IPS-18a (cell line): ENCODE measurements at regions not wholly inside any gene's neighbourhood (a gene's known extent, or its start where the extent isn't known, plus 50 kb on each side); places are given as distances from the start of the nearest gene placed in this dataset.

Experiments
- H3K27ac ChIP-seq: one replicate; pipeline ENCODE4 v1.5.1; 2013; ENCODE audit warnings: low read length
- H3K27me3 ChIP-seq: one replicate; pipeline ENCODE4 v1.6.1; 2013; ENCODE audit warnings: mild to moderate bottlenecking, low read length; ENCODE audit not compliant: control insufficient read depth, insufficient read depth
- H3K36me3 ChIP-seq: one replicate; pipeline ENCODE4 v1.6.1; 2013; ENCODE audit warnings: low read depth, low read length; ENCODE audit not compliant: control insufficient read depth
- H3K4me1 ChIP-seq: one replicate; pipeline ENCODE4 v1.6.1; 2013; ENCODE audit warnings: low read depth, low read length; ENCODE audit not compliant: control insufficient read depth
- H3K4me3 ChIP-seq: one replicate; pipeline ENCODE4 v1.5.1; 2013; ENCODE audit warnings: low read length
- H3K9ac ChIP-seq: one replicate; pipeline ENCODE4 v1.6.1; 2013; ENCODE audit warnings: mild to moderate bottlenecking, low read length, moderate library complexity
- H3K9me3 ChIP-seq: one replicate; pipeline ENCODE4 v1.6.1; 2013; ENCODE audit warnings: low read depth, low read length; ENCODE audit not compliant: control insufficient read depth

DNA sequence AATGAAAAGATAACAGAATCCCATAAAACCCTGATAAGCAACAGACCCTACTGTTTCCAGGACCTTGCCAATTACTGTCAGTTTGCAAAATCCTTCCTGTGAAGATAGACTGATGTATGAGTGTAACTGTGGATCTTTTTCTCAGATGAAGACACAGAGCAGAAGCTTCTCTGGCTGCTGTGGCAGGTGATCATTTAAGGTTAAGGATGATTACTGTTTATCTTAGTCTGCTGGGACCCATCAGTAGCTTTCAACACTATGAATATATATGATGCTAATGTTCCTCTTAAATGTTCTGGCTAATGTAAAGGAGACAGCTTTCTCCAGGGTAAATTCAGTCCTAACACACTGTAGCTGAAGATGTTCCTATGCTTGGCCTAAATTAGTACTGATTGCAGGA is 56.0 kb upstream of the CTTNBP2 start:
- Histone ChIP-seq H3K36me3 (no peaks in the 10 kb centered on the region), H3K9me3 (no peaks in the 10 kb centered on the region), H3K4me3 (no peak overlapping the region), H3K9ac (no peak overlapping the region), H3K4me1 (no peaks in the 10 kb centered on the region), H3K27me3 (no peaks in the 10 kb centered on the region), H3K27ac (no peak overlapping the region)

- no peaks in the 10 kb centered on the region for H3K4me1 ChIP-seq
- H3K9me3 ChIP-seq, result no peaks in the 10 kb centered on the region
- H3K27ac ChIP-seq, result no peak overlapping the region
- no peaks in the 10 kb centered on the region for H3K27me3 ChIP-seq
- H3K36me3 ChIP-seq, result no peaks in the 10 kb centered on the region
- no peak overlapping the region for H3K9ac ChIP-seq
- H3K4me3 ChIP-seq, result no peak overlapping the region
These were observed 58.1 kb upstream of the CTTNBP2 start for GRCh38 chr7:117931314-117931713.

GRCh38 chr7:117937049-117937752 is 64.0 kb upstream of the CTTNBP2 start:
- Histone ChIP-seq H3K4me3 (no peak overlapping the region), H3K36me3 (no peaks in the 10 kb centered on the region), H3K27me3 (no peaks in the 10 kb centered on the region), H3K9me3 (no peaks in the 10 kb centered on the region), H3K4me1 (no peaks in the 10 kb centered on the region), H3K9ac (no peak overlapping the region), H3K27ac (no peak overlapping the region)

DNA sequence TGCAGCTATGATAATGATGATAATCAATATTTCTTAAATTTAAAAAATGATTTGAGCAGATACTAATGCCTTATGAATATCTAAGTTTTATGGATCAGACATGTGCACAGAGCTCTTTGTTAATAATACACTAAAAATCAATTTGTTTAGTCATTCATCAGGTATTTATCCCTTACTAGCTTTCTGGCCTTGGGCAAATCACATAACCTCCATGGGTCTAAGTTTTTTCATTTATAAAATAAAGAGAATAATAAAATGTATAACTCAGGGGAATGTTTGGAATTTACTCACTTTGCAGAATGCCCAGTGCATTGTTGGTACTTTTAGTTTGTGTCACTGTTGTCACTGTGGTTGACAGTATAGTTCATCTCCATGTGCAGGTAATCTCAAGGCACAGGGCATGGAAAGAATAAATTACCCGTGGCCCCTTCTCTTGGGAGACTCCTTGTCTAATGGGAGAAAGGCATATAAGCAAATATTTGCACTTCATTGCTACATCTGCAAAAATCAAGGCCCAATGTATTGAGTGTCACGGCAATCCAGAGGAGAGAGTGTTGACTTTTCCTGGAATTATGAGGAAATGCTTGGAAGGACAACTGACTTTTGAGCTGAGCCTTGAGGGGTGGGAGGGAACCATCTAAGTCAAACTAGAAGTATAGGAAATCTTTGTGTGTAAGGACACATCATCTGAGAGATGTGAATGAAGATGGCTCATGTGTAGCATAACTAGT is 64.7 kb upstream of the CTTNBP2 start:
- Histone ChIP-seq H3K27me3 (no peaks in the 10 kb centered on the region), H3K9me3 (no peaks in the 10 kb centered on the region), H3K9ac (no peak overlapping the region), H3K4me3 (no peak overlapping the region), H3K4me1 (no peaks in the 10 kb centered on the region), H3K27ac (no peak overlapping the region), H3K36me3 (no peaks in the 10 kb centered on the region)

DNA sequence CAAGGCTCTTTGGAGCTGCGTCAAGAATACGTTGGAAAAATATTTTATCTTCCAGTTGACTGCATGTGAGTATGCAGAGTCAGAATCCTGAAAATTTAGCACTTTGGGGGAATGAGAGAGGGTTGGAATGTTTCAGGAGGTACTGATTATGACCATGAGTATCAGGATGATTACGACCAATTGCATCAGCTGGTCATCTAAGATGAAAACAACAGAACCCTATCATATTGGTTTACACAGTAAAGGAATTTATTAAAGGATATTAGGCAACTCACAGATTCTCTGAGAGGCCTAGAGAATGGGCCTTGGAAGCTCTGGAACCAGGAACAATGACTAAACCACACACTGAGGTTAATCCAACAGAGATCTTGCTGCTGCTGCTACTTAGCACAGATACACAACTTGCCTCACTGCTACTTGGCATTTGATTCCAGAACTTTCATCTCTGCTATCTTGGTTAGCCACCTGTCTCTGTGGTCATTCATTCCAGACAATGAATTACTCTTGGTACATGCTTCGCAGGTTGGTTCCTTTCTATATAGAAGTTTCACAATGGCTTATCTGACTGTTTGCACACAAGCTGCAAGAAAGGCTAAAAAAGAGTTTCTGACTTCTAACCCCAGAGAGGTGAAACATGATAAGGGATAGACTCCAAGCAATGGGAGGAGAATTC is 68.0 kb upstream of the CTTNBP2 start:
- Histone ChIP-seq H3K4me1 (no peaks in the 10 kb centered on the region), H3K27me3 (no peaks in the 10 kb centered on the region), H3K9me3 (no peaks in the 10 kb centered on the region), H3K9ac (no peak overlapping the region), H3K27ac (no peak overlapping the region), H3K36me3 (no peaks in the 10 kb centered on the region), H3K4me3 (no peak overlapping the region)

DNA sequence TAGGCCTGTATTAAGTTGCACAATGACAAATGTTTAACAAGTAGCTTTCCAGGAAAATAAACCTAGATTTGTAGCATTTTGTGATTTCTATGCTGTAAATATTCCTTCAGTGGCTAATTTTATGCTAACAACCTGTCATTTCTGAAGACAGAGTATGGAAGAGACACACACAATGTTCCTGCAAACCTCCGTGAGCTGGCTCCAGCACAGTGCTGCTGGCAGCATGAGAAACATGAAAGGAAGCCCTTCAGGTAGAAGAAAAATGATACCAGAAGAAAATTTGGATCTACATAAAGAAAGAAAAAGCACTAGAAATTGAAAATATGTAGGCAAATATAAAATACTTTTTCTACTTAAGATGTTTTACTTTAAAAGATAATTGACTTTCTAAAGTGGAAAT is 69.5 kb upstream of the CTTNBP2 start:
- Histone ChIP-seq H3K27ac (no peak overlapping the region), H3K36me3 (no peaks in the 10 kb centered on the region), H3K4me1 (no peaks in the 10 kb centered on the region), H3K4me3 (no peak overlapping the region), H3K9ac (no peak overlapping the region), H3K9me3 (no peaks in the 10 kb centered on the region), H3K27me3 (no peaks in the 10 kb centered on the region)

DNA sequence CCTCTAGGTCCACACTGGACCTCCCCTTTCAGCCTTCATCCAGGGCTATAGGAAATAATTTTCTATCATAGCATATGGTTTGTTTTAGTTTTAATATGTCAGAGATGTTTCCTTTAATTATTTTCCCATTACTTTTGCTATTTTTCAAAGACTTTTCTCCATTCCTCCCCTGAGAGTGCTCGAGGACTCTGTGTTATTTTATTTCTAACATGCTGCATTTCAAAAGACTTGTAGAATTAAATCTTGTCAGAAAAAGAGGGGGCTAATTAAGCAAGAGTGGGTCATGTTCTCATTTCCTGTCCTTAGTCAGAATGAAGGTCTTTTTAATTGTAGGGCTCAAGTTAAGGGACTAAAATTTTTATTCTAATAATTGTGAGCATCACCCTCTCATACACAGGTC is 71.6 kb upstream of the CTTNBP2 start:
- Histone ChIP-seq H3K36me3 (no peaks in the 10 kb centered on the region), H3K27ac (no peak overlapping the region), H3K9ac (no peak overlapping the region), H3K4me3 (no peak overlapping the region), H3K9me3 (no peaks in the 10 kb centered on the region), H3K27me3 (no peaks in the 10 kb centered on the region), H3K4me1 (no peaks in the 10 kb centered on the region)

- Histone ChIP-seq H3K4me3 (no peak overlapping the region), H3K9ac (no peak overlapping the region), H3K27me3 (no peaks in the 10 kb centered on the region), H3K4me1 (no peaks in the 10 kb centered on the region), H3K36me3 (no peaks in the 10 kb centered on the region), H3K9me3 (no peaks in the 10 kb centered on the region), H3K27ac (no peak overlapping the region)
These were observed 73.0 kb upstream of the CTTNBP2 start for GRCh38 chr7:117946151-117946633.

GRCh38 chr7:117949232-117949631 is 76.0 kb upstream of the CTTNBP2 start:
- Histone ChIP-seq H3K27me3 (no peaks in the 10 kb centered on the region), H3K9me3 (no peaks in the 10 kb centered on the region), H3K4me3 (no peak overlapping the region), H3K9ac (no peak overlapping the region), H3K4me1 (no peaks in the 10 kb centered on the region), H3K27ac (no peak overlapping the region), H3K36me3 (no peaks in the 10 kb centered on the region)

GRCh38 chr7:117950601-117951260 is 77.5 kb upstream of the CTTNBP2 start:
- no peak overlapping the region for H3K9ac ChIP-seq
- no peaks in the 10 kb centered on the region for H3K4me1 ChIP-seq

GRCh38 chr7:117951285-117951684 is 78.0 kb upstream of the CTTNBP2 start:
- Histone ChIP-seq H3K27ac (no peak overlapping the region), H3K36me3 (no peaks in the 10 kb centered on the region), H3K4me1 (no peaks in the 10 kb centered on the region), H3K27me3 (no peaks in the 10 kb centered on the region), H3K4me3 (no peak overlapping the region), H3K9me3 (no peaks in the 10 kb centered on the region), H3K9ac (no peak overlapping the region)

More at GRCh38 chr7:117950601-117951260, 77.5 kb upstream of the CTTNBP2 start:
- Histone ChIP-seq H3K27me3 (no peaks in the 10 kb centered on the region), H3K4me3 (no peak overlapping the region), H3K9me3 (no peaks in the 10 kb centered on the region), H3K36me3 (no peaks in the 10 kb centered on the region), H3K27ac (no peak overlapping the region)
